ENCODE measurements at regions not wholly inside any gene's neighbourhood (a gene's known extent, or its start where the extent isn't known, plus 50 kb on each side); places are given as distances from the start of the nearest gene placed in this dataset.

GRCh38 chr11:28471537-28471936 lies 363.3 kb downstream of the METTL15 start:
- TF ChIP-seq ZNF384 (IDR thresholded peaks at IDR 0.05) (no peak), PKNOX1 (IDR thresholded peaks at IDR 0.05) (no peak)
- ChIA-PET POLR2A (no interaction called here), CTCF (no interaction called here)
- DNase-seq (ENCODE audit: extremely low spot score) = no peak

- DNase-seq (ENCODE audit: extremely low spot score) = no peak
- no peak for TF ChIP-seq FOXM1 (IDR thresholded peaks at IDR 0.05; ENCODE audit: borderline replicate concordance)
- no peak for TF ChIP-seq BHLHE40 (IDR thresholded peaks at IDR 0.05; ENCODE audit: borderline replicate concordance)
- TF ChIP-seq FOXA1 (IDR thresholded peaks at IDR 0.05) = no peak
- no peak for TF ChIP-seq SP1 (IDR thresholded peaks at IDR 0.05)
- no peak for TF ChIP-seq SUZ12 (IDR thresholded peaks at IDR 0.05)
- no peak for TF ChIP-seq L3MBTL2 (conservative IDR thresholded peaks at IDR 0.05)
- no peak for TF ChIP-seq ELF4 (IDR thresholded peaks at IDR 0.05)
- no peak for TF ChIP-seq FOXK2 (IDR thresholded peaks at IDR 0.05)
- no peak for TF ChIP-seq TARDBP (IDR thresholded peaks at IDR 0.05)
- TF ChIP-seq CTBP1 (IDR thresholded peaks at IDR 0.05; ENCODE audit: borderline replicate concordance) = no peak
- TF ChIP-seq HDGF (IDR thresholded peaks at IDR 0.05; ENCODE audit: borderline replicate concordance) = no peak
- no peak for TF ChIP-seq LEF1 (IDR thresholded peaks at IDR 0.05; ENCODE audit: borderline replicate concordance)
- no peak for TF ChIP-seq NFRKB (IDR thresholded peaks at IDR 0.05)
- TF ChIP-seq PKNOX1 (IDR thresholded peaks at IDR 0.05) = no peak
- no peak for TF ChIP-seq ZNF384 (IDR thresholded peaks at IDR 0.05)
- TF ChIP-seq ARNT (IDR thresholded peaks at IDR 0.05) = no peak
- CTCF ChIA-PET = no interaction called here
These were observed 362.0 kb downstream of the METTL15 start for GRCh38 chr11:28470180-28470579.

GRCh38 chr11:28466506-28466905 lies 358.3 kb downstream of the METTL15 start:
- ChIA-PET CTCF (no interaction called here), POLR2A (no interaction called here)
- no peak for DNase-seq (ENCODE audit: extremely low spot score)
- TF ChIP-seq ELF4 (IDR thresholded peaks at IDR 0.05) (no peak), NFRKB (IDR thresholded peaks at IDR 0.05) (no peak), FOXA1 (IDR thresholded peaks at IDR 0.05) (no peak), HDGF (IDR thresholded peaks at IDR 0.05; ENCODE audit: borderline replicate concordance) (no peak), LEF1 (IDR thresholded peaks at IDR 0.05; ENCODE audit: borderline replicate concordance) (no peak), ZNF384 (IDR thresholded peaks at IDR 0.05) (no peak), L3MBTL2 (conservative IDR thresholded peaks at IDR 0.05) (no peak), BHLHE40 (IDR thresholded peaks at IDR 0.05; ENCODE audit: borderline replicate concordance) (no peak), TARDBP (IDR thresholded peaks at IDR 0.05) (no peak)

More at GRCh38 chr11:28470180-28470579, 362.0 kb downstream of the METTL15 start:
- POLR2A ChIA-PET = no interaction called here

- CTCF ChIA-PET = no interaction called here
- no peak for TF ChIP-seq FOXA1 (IDR thresholded peaks at IDR 0.05)
- no peak for TF ChIP-seq FOXM1 (IDR thresholded peaks at IDR 0.05; ENCODE audit: borderline replicate concordance)
- no peak for TF ChIP-seq L3MBTL2 (conservative IDR thresholded peaks at IDR 0.05)
- TF ChIP-seq BHLHE40 (IDR thresholded peaks at IDR 0.05; ENCODE audit: borderline replicate concordance) = no peak
- no peak for TF ChIP-seq ZNF384 (IDR thresholded peaks at IDR 0.05)
- no peak for TF ChIP-seq CTBP1 (IDR thresholded peaks at IDR 0.05; ENCODE audit: borderline replicate concordance)
- TF ChIP-seq ELF4 (IDR thresholded peaks at IDR 0.05) = no peak
- no peak for TF ChIP-seq PKNOX1 (IDR thresholded peaks at IDR 0.05)
- TF ChIP-seq LEF1 (IDR thresholded peaks at IDR 0.05; ENCODE audit: borderline replicate concordance) = no peak
- TF ChIP-seq TARDBP (IDR thresholded peaks at IDR 0.05) = no peak
- no peak for TF ChIP-seq SUZ12 (IDR thresholded peaks at IDR 0.05)
- no peak for TF ChIP-seq ARNT (IDR thresholded peaks at IDR 0.05)
- TF ChIP-seq NFRKB (IDR thresholded peaks at IDR 0.05) = no peak
- no peak for TF ChIP-seq HDGF (IDR thresholded peaks at IDR 0.05; ENCODE audit: borderline replicate concordance)
- no peak for TF ChIP-seq FOXK2 (IDR thresholded peaks at IDR 0.05)
- TF ChIP-seq SP1 (IDR thresholded peaks at IDR 0.05) = no peak
- POLR2A ChIA-PET = no interaction called here
- no peak for DNase-seq (ENCODE audit: extremely low spot score)
These were observed 356.2 kb downstream of the METTL15 start for GRCh38 chr11:28464252-28464867.

- ChIA-PET POLR2A (no interaction called here), CTCF (no interaction called here)
- DNase-seq (ENCODE audit: extremely low spot score) = no peak
- TF ChIP-seq HDGF (IDR thresholded peaks at IDR 0.05; ENCODE audit: borderline replicate concordance) (no peak), PKNOX1 (IDR thresholded peaks at IDR 0.05) (no peak), FOXA1 (IDR thresholded peaks at IDR 0.05) (no peak), ELF4 (IDR thresholded peaks at IDR 0.05) (no peak), LEF1 (IDR thresholded peaks at IDR 0.05; ENCODE audit: borderline replicate concordance) (no peak), SUZ12 (IDR thresholded peaks at IDR 0.05) (no peak), BHLHE40 (IDR thresholded peaks at IDR 0.05; ENCODE audit: borderline replicate concordance) (no peak), NFRKB (IDR thresholded peaks at IDR 0.05) (no peak), SP1 (IDR thresholded peaks at IDR 0.05) (no peak), ARNT (IDR thresholded peaks at IDR 0.05) (no peak), FOXK2 (IDR thresholded peaks at IDR 0.05) (no peak)
These were observed 355.6 kb downstream of the METTL15 start for GRCh38 chr11:28463826-28464225.

- no peak for TF ChIP-seq ELF4 (IDR thresholded peaks at IDR 0.05)
- TF ChIP-seq L3MBTL2 (conservative IDR thresholded peaks at IDR 0.05) = no peak
- TF ChIP-seq SP1 (IDR thresholded peaks at IDR 0.05) = no peak
- no peak for TF ChIP-seq BHLHE40 (IDR thresholded peaks at IDR 0.05; ENCODE audit: borderline replicate concordance)
- no peak for TF ChIP-seq ARNT (IDR thresholded peaks at IDR 0.05)
- TF ChIP-seq FOXK2 (IDR thresholded peaks at IDR 0.05) = no peak
- no peak for TF ChIP-seq FOXM1 (IDR thresholded peaks at IDR 0.05; ENCODE audit: borderline replicate concordance)
- no peak for TF ChIP-seq NFRKB (IDR thresholded peaks at IDR 0.05)
- TF ChIP-seq PKNOX1 (IDR thresholded peaks at IDR 0.05) = no peak
- TF ChIP-seq LEF1 (IDR thresholded peaks at IDR 0.05; ENCODE audit: borderline replicate concordance) = no peak
- no peak for TF ChIP-seq TARDBP (IDR thresholded peaks at IDR 0.05)
- no peak for TF ChIP-seq ZNF384 (IDR thresholded peaks at IDR 0.05)
- TF ChIP-seq SUZ12 (IDR thresholded peaks at IDR 0.05) = no peak
- TF ChIP-seq FOXA1 (IDR thresholded peaks at IDR 0.05) = no peak
- no peak for TF ChIP-seq CTBP1 (IDR thresholded peaks at IDR 0.05; ENCODE audit: borderline replicate concordance)
- no peak for TF ChIP-seq HDGF (IDR thresholded peaks at IDR 0.05; ENCODE audit: borderline replicate concordance)
- CTCF ChIA-PET = no interaction called here
- POLR2A ChIA-PET = no interaction called here
- DNase-seq (ENCODE audit: extremely low spot score) = no peak
These were observed 353.7 kb downstream of the METTL15 start for GRCh38 chr11:28461846-28462245.
